ENCODE measurements at regions not wholly inside any gene's neighbourhood (a gene's known extent, or its start where the extent isn't known, plus 50 kb on each side); places are given as distances from the start of the nearest gene placed in this dataset.
"Not testable (repeated sequence)": the region's sequence is repeated elsewhere in the genome, so short reads cannot be mapped to it uniquely, and the experiment has no call there.

GRCh38 chr5:36418152-36418979, 116.7 kb upstream of the RANBP3L start:
- peak overlapping the region; percentile 8 for H3K4me2 ChIP-seq (ENCODE audit: low read length)
- H2BK15ac ChIP-seq (replicated peaks; ENCODE audit: low read depth): no peak overlapping the region
- H2AK5ac ChIP-seq (ENCODE audit: low read length): no peak overlapping the region
- H3K36me3 ChIP-seq (ENCODE audit: control insufficient read depth, insufficient read depth, low read length): no peaks in the 10 kb centered on the region
- no peak overlapping the region for H3K56ac ChIP-seq (ENCODE audit: low read length)
- no peak overlapping the region for H3K9ac ChIP-seq (ENCODE audit: low read length)
- H3K23ac ChIP-seq (ENCODE audit: low read length): no peak overlapping the region
- peak overlapping the region; percentile 30 for H3K27ac ChIP-seq (ENCODE audit: low read depth, low read length)
- no peak overlapping the region for H4K8ac ChIP-seq (ENCODE audit: low read depth, low read length)
- peaks cover 20% of the 10 kb centered on the region for H3K4me1 ChIP-seq (ENCODE audit: control insufficient read depth, low read depth, low read length)
- H3K79me2 ChIP-seq (ENCODE audit: control insufficient read depth, insufficient read depth, low read length): no peaks in the 10 kb centered on the region
- no peaks in the 10 kb centered on the region for H3K79me1 ChIP-seq (ENCODE audit: low read length)
- peak overlapping the region; percentile 16 for H3K18ac ChIP-seq (ENCODE audit: low read length)
- no peak overlapping the region for H3K4me3 ChIP-seq (ENCODE audit: low read length)
- H2BK5ac ChIP-seq (ENCODE audit: low read length): no peak overlapping the region
- no peak for DNase-seq
- peaks cover 2% of the 10 kb centered on the region for H3K27me3 ChIP-seq (ENCODE audit: insufficient read depth, low read length, poor library complexity)
- no CpG with 5 or more reads among the region's 6 CpGs for WGBS (ENCODE audit: extremely low coverage, insufficient coverage, low lambda C conversion rate)
- no peak overlapping the region for H4K5ac ChIP-seq (ENCODE audit: low read length)
- no peak overlapping the region for H3K4ac ChIP-seq (ENCODE audit: low read depth, low read length)
- peak overlapping the region; percentile 86 for H2BK120ac ChIP-seq (ENCODE audit: low read depth, low read length)

DNA sequence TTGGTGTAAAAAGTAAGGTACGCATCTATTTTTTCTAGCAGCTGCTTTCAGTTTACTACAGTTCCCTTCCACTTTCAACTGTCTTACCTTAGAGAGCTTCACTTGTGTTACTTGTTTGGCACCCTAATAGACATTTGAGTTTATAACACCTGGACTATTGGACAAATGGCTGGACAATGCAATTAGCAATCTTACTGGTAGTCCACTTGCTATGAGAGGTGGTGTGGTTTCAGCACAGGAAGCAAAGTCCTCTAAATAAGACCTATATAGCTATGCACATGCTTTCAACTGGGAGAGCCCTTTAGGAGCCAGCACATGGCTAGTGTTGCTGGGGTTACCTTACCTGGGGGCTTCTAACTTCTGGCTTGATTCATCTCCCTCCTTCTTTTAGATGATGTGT, 119.6 kb upstream of the RANBP3L start:
- Histone ChIP-seq H3K79me1 (ENCODE audit: low read length) (no peaks in the 10 kb centered on the region), H3K4me3 (ENCODE audit: low read length) (no peak overlapping the region), H3K27ac (ENCODE audit: low read depth, low read length) (no peak overlapping the region), H2BK15ac (replicated peaks; ENCODE audit: low read depth) (no peak overlapping the region), H3K4me1 (ENCODE audit: control insufficient read depth, low read depth, low read length) (peaks cover 20% of the 10 kb centered on the region), H3K27me3 (ENCODE audit: insufficient read depth, low read length, poor library complexity) (peaks cover 2% of the 10 kb centered on the region), H2BK120ac (ENCODE audit: low read depth, low read length) (no peak overlapping the region), H3K9ac (ENCODE audit: low read length) (no peak overlapping the region), H3K36me3 (ENCODE audit: control insufficient read depth, insufficient read depth, low read length) (no peaks in the 10 kb centered on the region), H3K18ac (ENCODE audit: low read length) (no peak overlapping the region), H3K23ac (ENCODE audit: low read length) (no peak overlapping the region), H3K4ac (ENCODE audit: low read depth, low read length) (no peak overlapping the region), H4K8ac (ENCODE audit: low read depth, low read length) (no peak overlapping the region), H3K4me2 (ENCODE audit: low read length) (no peak overlapping the region), H2BK5ac (ENCODE audit: low read length) (no peak overlapping the region), H2AK5ac (ENCODE audit: low read length) (no peak overlapping the region), H3K79me2 (ENCODE audit: control insufficient read depth, insufficient read depth, low read length) (no peaks in the 10 kb centered on the region), H4K5ac (ENCODE audit: low read length) (no peak overlapping the region), H3K56ac (ENCODE audit: low read length) (no peak overlapping the region)
- 100% methylated on average over 1 of the region's 1 CpG for WGBS (ENCODE audit: extremely low coverage, insufficient coverage, low lambda C conversion rate)
- no peak for DNase-seq

GRCh38 chr5:36422952-36423351, 121.2 kb upstream of the RANBP3L start:
- Histone ChIP-seq H2BK120ac (ENCODE audit: low read depth, low read length) (no peak overlapping the region), H3K56ac (ENCODE audit: low read length) (no peak overlapping the region), H3K18ac (ENCODE audit: low read length) (no peak overlapping the region), H4K5ac (ENCODE audit: low read length) (no peak overlapping the region), H2BK15ac (replicated peaks; ENCODE audit: low read depth) (no peak overlapping the region), H3K79me2 (ENCODE audit: control insufficient read depth, insufficient read depth, low read length) (no peaks in the 10 kb centered on the region), H3K4me2 (ENCODE audit: low read length) (no peak overlapping the region), H3K79me1 (ENCODE audit: low read length) (no peaks in the 10 kb centered on the region), H2BK5ac (ENCODE audit: low read length) (no peak overlapping the region), H3K27ac (ENCODE audit: low read depth, low read length) (no peak overlapping the region), H2AK5ac (ENCODE audit: low read length) (no peak overlapping the region), H4K8ac (ENCODE audit: low read depth, low read length) (no peak overlapping the region), H3K23ac (ENCODE audit: low read length) (no peak overlapping the region), H3K4me1 (ENCODE audit: control insufficient read depth, low read depth, low read length) (peaks cover 14% of the 10 kb centered on the region), H3K4me3 (ENCODE audit: low read length) (no peak overlapping the region), H3K4ac (ENCODE audit: low read depth, low read length) (no peak overlapping the region), H3K9ac (ENCODE audit: low read length) (no peak overlapping the region), H3K27me3 (ENCODE audit: insufficient read depth, low read length, poor library complexity) (no peaks in the 10 kb centered on the region), H3K36me3 (ENCODE audit: control insufficient read depth, insufficient read depth, low read length) (no peaks in the 10 kb centered on the region)
- DNase-seq: no peak
- WGBS (ENCODE audit: extremely low coverage, insufficient coverage, low lambda C conversion rate): no CpG with 5 or more reads among the region's 3 CpGs

DNA sequence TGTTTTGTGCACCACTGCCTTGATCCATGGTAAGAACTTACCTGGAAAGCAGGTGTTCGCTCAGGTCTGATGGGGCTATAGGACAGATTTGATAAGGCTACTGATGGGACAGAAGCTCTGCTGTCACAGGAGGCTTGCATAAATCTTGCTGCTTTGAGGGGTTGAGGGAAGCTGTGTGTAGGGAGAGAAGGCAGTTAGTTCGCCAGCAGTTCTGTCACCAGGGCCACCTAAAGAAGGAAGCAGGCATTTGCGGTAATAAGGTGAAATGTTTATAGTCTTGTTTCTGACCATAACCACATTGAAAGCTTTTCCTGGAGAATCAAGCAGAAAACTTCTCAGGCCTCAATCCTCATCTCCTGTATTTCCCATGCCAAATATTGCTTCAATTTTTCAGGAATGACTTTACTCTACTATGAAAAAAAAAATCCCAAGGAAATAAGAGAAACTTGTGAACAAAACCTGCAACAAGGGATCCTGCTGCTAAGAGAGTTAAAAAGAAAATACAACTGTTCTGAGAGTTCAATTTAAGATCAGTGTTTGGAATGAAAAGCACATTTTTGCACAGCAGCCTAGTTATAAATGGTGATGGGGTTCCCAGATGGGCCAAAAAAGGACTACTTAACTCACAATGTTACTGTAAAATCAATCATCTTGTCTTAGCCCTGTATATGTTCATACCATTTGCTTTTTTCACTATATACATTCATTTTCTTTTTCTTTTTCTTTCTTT, 122.0 kb upstream of the RANBP3L start:
- no peak overlapping the region for H3K56ac ChIP-seq (ENCODE audit: low read length)
- no peak overlapping the region for H2BK5ac ChIP-seq (ENCODE audit: low read length)
- H4K5ac ChIP-seq (ENCODE audit: low read length): no peak overlapping the region
- H3K4me1 ChIP-seq (ENCODE audit: control insufficient read depth, low read depth, low read length): peaks cover 7% of the 10 kb centered on the region
- no peaks in the 10 kb centered on the region for H3K79me1 ChIP-seq (ENCODE audit: low read length)
- H2AK5ac ChIP-seq (ENCODE audit: low read length): no peak overlapping the region
- H3K27ac ChIP-seq (ENCODE audit: low read depth, low read length): no peak overlapping the region
- no peaks in the 10 kb centered on the region for H3K36me3 ChIP-seq (ENCODE audit: control insufficient read depth, insufficient read depth, low read length)
- H2BK120ac ChIP-seq (ENCODE audit: low read depth, low read length): no peak overlapping the region
- H2BK15ac ChIP-seq (replicated peaks; ENCODE audit: low read depth): no peak overlapping the region
- H3K4ac ChIP-seq (ENCODE audit: low read depth, low read length): no peak overlapping the region
- no peaks in the 10 kb centered on the region for H3K79me2 ChIP-seq (ENCODE audit: control insufficient read depth, insufficient read depth, low read length)
- no peak overlapping the region for H3K18ac ChIP-seq (ENCODE audit: low read length)
- H4K8ac ChIP-seq (ENCODE audit: low read depth, low read length): no peak overlapping the region
- DNase-seq: no peak
- no peak overlapping the region for H3K23ac ChIP-seq (ENCODE audit: low read length)
- H3K27me3 ChIP-seq (ENCODE audit: insufficient read depth, low read length, poor library complexity): no peaks in the 10 kb centered on the region
- H3K4me3 ChIP-seq (ENCODE audit: low read length): no peak overlapping the region
- WGBS (ENCODE audit: extremely low coverage, insufficient coverage, low lambda C conversion rate): no CpG with 5 or more reads among the region's 3 CpGs
- no peak overlapping the region for H3K4me2 ChIP-seq (ENCODE audit: low read length)
- H3K9ac ChIP-seq (ENCODE audit: low read length): no peak overlapping the region

DNA sequence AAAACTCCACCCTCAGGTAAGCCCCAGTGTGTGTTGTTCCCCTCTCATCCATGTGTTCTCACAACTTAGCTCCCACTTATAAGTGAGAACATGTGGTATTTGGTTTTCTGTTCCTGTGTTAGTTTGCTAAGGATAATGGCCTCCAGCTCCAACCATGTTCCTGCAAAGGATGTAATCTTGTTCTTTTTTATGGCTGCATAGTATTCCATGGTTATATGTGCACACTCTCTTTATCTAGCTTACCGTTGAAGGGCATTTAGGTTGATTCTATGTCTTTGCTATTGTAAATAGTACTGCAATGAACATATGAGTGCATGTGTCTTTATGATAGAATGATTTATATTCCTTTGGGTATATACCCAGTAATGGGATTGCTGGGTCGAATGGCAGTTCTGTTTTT, 124.4 kb upstream of the RANBP3L start:
- not testable (repeated sequence) for H3K23ac ChIP-seq (ENCODE audit: low read length); H3K4me3 ChIP-seq (ENCODE audit: low read length); H2BK120ac ChIP-seq (ENCODE audit: low read depth, low read length); H2BK5ac ChIP-seq (ENCODE audit: low read length); H2AK5ac ChIP-seq (ENCODE audit: low read length); H3K27me3 ChIP-seq (ENCODE audit: insufficient read depth, low read length, poor library complexity); H3K36me3 ChIP-seq (ENCODE audit: control insufficient read depth, insufficient read depth, low read length); DNase-seq; H4K8ac ChIP-seq (ENCODE audit: low read depth, low read length); H3K18ac ChIP-seq (ENCODE audit: low read length); H3K27ac ChIP-seq (ENCODE audit: low read depth, low read length); H3K9ac ChIP-seq (ENCODE audit: low read length); H2BK15ac ChIP-seq (replicated peaks; ENCODE audit: low read depth); H3K4ac ChIP-seq (ENCODE audit: low read depth, low read length); H3K4me2 ChIP-seq (ENCODE audit: low read length); H3K79me2 ChIP-seq (ENCODE audit: control insufficient read depth, insufficient read depth, low read length); H3K56ac ChIP-seq (ENCODE audit: low read length); H4K5ac ChIP-seq (ENCODE audit: low read length); H3K79me1 ChIP-seq (ENCODE audit: low read length); H3K4me1 ChIP-seq (ENCODE audit: control insufficient read depth, low read depth, low read length)
- WGBS (ENCODE audit: extremely low coverage, insufficient coverage, low lambda C conversion rate): no CpG with 5 or more reads among the region's 2 CpGs

All from mesendoderm (in vitro differentiated cells).